ENCODE measurements at regions not wholly inside any gene's neighbourhood (a gene's known extent, or its start where the extent isn't known, plus 50 kb on each side); places are given as distances from the start of the nearest gene placed in this dataset.

DNA sequence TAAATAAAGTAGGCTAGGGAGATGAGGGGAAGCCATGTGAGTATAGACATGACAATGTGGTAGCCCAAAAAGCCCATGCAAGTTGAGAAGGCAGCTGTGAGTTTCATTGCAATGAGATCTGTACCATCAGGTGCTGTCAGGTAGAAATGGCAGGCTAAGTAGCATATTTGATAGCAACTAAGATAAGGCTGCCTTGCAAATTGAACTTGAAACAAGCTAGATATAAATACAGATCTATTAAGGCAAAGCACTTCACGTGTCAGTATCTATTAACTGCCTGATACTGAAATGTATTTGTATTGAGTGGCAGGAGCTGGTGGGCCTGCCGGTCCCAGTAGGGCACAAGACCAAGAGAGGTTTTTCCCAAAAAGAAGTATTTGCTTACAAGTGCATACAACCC lies 419.9 kb downstream of the TDRD15 start:
- TF ChIP-seq, protein P1, sequence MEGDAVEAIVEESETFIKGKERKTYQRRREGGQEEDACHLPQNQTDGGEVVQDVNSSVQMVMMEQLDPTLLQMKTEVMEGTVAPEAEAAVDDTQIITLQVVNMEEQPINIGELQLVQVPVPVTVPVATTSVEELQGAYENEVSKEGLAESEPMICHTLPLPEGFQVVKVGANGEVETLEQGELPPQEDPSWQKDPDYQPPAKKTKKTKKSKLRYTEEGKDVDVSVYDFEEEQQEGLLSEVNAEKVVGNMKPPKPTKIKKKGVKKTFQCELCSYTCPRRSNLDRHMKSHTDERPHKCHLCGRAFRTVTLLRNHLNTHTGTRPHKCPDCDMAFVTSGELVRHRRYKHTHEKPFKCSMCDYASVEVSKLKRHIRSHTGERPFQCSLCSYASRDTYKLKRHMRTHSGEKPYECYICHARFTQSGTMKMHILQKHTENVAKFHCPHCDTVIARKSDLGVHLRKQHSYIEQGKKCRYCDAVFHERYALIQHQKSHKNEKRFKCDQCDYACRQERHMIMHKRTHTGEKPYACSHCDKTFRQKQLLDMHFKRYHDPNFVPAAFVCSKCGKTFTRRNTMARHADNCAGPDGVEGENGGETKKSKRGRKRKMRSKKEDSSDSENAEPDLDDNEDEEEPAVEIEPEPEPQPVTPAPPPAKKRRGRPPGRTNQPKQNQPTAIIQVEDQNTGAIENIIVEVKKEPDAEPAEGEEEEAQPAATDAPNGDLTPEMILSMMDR (tag by site-specific recombination; IDR thresholded peaks at IDR 0.05) = no peak
- no peak for TF ChIP-seq ZNF175 (tag by site-specific recombination; IDR thresholded peaks at IDR 0.05)
- TF ChIP-seq TCF7L2 (IDR thresholded peaks at IDR 0.05; ENCODE audit: borderline replicate concordance, low read depth, low read length) = no peak
- TF ChIP-seq SCRT2 (tag by site-specific recombination; IDR thresholded peaks at IDR 0.05) = no peak
- TF ChIP-seq, protein P2, sequence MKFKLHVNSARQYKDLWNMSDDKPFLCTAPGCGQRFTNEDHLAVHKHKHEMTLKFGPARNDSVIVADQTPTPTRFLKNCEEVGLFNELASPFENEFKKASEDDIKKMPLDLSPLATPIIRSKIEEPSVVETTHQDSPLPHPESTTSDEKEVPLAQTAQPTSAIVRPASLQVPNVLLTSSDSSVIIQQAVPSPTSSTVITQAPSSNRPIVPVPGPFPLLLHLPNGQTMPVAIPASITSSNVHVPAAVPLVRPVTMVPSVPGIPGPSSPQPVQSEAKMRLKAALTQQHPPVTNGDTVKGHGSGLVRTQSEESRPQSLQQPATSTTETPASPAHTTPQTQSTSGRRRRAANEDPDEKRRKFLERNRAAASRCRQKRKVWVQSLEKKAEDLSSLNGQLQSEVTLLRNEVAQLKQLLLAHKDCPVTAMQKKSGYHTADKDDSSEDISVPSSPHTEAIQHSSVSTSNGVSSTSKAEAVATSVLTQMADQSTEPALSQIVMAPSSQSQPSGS (tag by site-specific recombination; IDR thresholded peaks at IDR 0.05; ENCODE audit: low read depth) = no peak
- TF ChIP-seq, protein P3, sequence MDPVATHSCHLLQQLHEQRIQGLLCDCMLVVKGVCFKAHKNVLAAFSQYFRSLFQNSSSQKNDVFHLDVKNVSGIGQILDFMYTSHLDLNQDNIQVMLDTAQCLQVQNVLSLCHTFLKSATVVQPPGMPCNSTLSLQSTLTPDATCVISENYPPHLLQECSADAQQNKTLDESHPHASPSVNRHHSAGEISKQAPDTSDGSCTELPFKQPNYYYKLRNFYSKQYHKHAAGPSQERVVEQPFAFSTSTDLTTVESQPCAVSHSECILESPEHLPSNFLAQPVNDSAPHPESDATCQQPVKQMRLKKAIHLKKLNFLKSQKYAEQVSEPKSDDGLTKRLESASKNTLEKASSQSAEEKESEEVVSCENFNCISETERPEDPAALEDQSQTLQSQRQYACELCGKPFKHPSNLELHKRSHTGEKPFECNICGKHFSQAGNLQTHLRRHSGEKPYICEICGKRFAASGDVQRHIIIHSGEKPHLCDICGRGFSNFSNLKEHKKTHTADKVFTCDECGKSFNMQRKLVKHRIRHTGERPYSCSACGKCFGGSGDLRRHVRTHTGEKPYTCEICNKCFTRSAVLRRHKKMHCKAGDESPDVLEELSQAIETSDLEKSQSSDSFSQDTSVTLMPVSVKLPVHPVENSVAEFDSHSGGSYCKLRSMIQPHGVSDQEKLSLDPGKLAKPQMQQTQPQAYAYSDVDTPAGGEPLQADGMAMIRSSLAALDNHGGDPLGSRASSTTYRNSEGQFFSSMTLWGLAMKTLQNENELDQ (tag by site-specific recombination; IDR thresholded peaks at IDR 0.05; ENCODE audit: low read depth) = no peak
- TF ChIP-seq YY1 (tag by site-specific recombination; IDR thresholded peaks at IDR 0.05) = no peak
- no peak for TF ChIP-seq ZFP3 (tag by site-specific recombination; IDR thresholded peaks at IDR 0.05; ENCODE audit: low read depth)
- TF ChIP-seq SP3 (tag by site-specific recombination; IDR thresholded peaks at IDR 0.05) = no peak
- no peak for TF ChIP-seq ZBTB7A (tag by site-specific recombination; IDR thresholded peaks at IDR 0.05; ENCODE audit: low read depth)

Measured in HEK293 (cell line).